Muscle layer of colon (tissue), 2 donors: ENCODE measurements at regions not wholly inside any gene's neighbourhood (a gene's known extent, or its start where the extent isn't known, plus 50 kb on each side); places are given as distances from the start of the nearest gene placed in this dataset.
"Not testable (repeated sequence)": the region's sequence is repeated elsewhere in the genome, so short reads cannot be mapped to it uniquely, and the experiment has no call there.

ENCODE experiments used
- H3K27ac ChIP-seq: one replicate; pipeline ENCODE4 v1.7.0; 2013; ENCODE audit warnings: low read depth, mild to moderate bottlenecking, low read length, moderate library complexity
- H3K27me3 ChIP-seq, 2 donors: one replicate each; pipeline ENCODE4 v1.7.0; 2013; ENCODE audit warnings: low read length in 2 of 2, mild to moderate bottlenecking in 2 of 2; ENCODE audit not compliant: insufficient read depth in 2 of 2, control insufficient read depth in 1 of 2
- H3K36me3 ChIP-seq: one replicate; pipeline ENCODE4 v1.7.0; 2013; ENCODE audit warnings: mild to moderate bottlenecking, low read length; ENCODE audit not compliant: insufficient read depth
- H3K4me1 ChIP-seq: one replicate; pipeline ENCODE4 v1.7.0; 2013; ENCODE audit warnings: mild to moderate bottlenecking, low read length; ENCODE audit not compliant: insufficient read depth
- H3K4me3 ChIP-seq, 2 donors: one replicate each; pipeline ENCODE4 v1.7.0; 2013; ENCODE audit warnings: low read length in 2 of 2, low read depth in 1 of 2, mild to moderate bottlenecking in 1 of 2, moderate library complexity in 1 of 2
- H3K9ac ChIP-seq: one replicate; pipeline ENCODE4 v1.7.0; 2013; ENCODE audit warnings: low read length
- H3K9me3 ChIP-seq: one replicate; pipeline ENCODE4 v1.7.0; 2013; ENCODE audit warnings: mild to moderate bottlenecking, low read length
- donor health status: abdominal sarcoma.
- donor health status: Adenocarcinoma of cecum.

DNA sequence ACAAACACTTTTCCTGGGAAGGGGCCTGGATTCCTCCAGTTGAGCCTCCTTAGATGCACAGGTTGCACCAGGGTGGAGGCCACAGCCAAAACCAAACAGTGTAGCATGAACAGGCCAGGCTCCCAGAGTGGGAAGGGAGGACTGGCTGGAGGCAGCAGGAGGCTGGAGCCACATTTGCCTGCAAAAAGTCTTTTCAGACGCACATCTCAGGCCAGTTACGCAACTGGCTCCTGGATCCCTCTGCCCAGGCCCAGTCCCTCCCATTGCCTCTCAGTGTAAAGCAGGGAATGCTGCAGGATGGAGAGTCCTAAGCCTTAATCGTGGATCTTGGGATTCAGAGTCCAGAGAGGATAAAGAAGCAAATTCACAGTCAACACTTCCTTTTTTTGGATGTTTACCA is 305.1 kb upstream of the PLGLB1 start:
- not testable (repeated sequence) for H3K36me3 ChIP-seq, H3K9ac ChIP-seq, H3K9me3 ChIP-seq, H3K27me3 ChIP-seq, H3K27ac ChIP-seq, H3K4me1 ChIP-seq, H3K4me3 ChIP-seq

DNA sequence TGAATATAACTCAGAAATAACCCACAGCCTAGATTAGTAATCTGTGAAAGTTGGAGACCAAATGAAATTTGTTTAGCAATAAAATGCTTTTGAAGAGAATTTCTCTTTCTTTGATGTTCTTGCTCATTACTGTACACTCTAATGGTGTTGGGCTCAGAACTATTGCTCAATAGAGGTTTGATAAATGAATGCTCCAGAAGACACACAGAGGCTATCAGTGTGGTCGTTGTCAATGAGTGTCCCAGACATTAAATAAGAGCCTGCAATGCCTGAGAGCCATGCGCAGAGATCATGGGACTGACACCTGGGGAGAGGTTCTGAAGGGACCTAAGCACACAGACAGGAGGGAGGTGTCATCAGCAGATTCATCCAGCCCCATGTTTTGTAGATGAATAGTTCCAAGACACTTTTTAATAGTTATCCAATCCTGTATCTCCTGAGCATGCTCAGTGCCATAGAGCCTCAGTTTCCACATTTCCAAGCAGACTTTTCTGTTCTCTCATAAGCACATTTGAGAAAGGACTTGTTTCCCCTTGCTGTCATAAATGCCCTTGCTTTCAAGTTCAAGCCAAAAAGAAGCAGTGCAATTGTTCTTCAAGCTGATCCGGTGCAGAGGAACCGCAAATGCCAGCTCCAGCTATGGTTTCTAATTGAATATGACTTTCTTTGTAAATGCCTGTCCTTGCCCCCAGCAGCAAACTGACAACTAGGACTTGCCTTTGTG is 306.2 kb upstream of the PLGLB1 start:
- H3K4me3 ChIP-seq, H3K9ac ChIP-seq, H3K27me3 ChIP-seq, H3K4me1 ChIP-seq, H3K36me3 ChIP-seq, H3K9me3 ChIP-seq, H3K27ac ChIP-seq: not testable (repeated sequence)

GRCh38 chr2:87329529-87329928 is 307.9 kb upstream of the PLGLB1 start:
- H3K36me3 ChIP-seq, H3K27me3 ChIP-seq, H3K4me3 ChIP-seq, H3K9ac ChIP-seq, H3K27ac ChIP-seq, H3K9me3 ChIP-seq, H3K4me1 ChIP-seq: not testable (repeated sequence)

DNA sequence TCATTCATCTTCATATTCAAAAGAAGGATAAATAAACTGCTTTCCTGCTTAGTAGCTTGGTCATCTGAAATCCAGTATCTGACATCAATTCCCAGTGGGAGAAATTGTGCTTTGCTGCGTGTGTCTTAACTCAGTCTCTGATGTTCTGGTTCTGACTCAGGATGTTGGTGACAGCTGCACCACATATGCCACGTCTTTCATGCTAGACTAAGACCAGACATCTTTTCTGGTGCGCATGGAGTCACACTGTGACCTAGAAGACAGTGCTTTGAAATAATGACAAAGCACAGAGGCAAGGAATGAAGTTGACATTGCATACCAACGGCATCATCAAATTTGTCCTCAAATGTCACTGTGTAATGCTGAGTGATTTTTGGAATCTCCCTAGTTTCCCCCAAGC is 308.8 kb upstream of the PLGLB1 start:
- not testable (repeated sequence) for H3K4me1 ChIP-seq, H3K36me3 ChIP-seq, H3K9me3 ChIP-seq, H3K9ac ChIP-seq, H3K27me3 ChIP-seq, H3K4me3 ChIP-seq, H3K27ac ChIP-seq

DNA sequence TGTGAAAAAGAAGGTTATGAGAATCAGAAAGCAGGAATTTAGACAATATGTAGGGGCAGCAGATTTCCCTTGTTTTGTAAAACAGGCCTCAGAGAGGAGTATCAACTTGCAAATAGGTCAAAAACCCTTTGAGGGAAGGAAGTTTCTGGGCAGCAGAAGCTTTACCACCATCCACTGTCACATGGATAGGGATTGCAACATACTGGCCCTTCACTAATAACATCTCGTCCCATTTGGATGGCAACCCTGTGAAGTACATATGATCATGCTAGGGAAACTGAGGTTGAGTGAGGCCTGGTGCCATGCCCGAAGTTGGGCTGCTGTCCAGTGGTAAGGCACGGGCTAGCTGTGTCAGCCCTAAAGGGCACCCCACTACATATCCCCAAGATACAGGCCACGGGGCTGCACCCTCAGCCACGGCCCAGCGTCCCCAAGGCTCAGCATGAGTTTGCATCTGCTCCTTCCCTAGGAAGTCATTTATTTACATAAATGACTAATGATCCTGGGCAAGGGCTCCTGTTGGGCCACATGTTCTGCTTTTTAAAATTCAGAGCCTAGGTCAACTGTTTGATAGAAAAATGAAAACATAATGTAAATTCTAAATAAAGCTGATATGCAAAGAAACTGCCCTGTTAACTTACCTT is 310.4 kb upstream of the PLGLB1 start:
- not testable (repeated sequence) for H3K36me3 ChIP-seq, H3K9ac ChIP-seq, H3K4me3 ChIP-seq, H3K4me1 ChIP-seq, H3K9me3 ChIP-seq, H3K27me3 ChIP-seq, H3K27ac ChIP-seq

DNA sequence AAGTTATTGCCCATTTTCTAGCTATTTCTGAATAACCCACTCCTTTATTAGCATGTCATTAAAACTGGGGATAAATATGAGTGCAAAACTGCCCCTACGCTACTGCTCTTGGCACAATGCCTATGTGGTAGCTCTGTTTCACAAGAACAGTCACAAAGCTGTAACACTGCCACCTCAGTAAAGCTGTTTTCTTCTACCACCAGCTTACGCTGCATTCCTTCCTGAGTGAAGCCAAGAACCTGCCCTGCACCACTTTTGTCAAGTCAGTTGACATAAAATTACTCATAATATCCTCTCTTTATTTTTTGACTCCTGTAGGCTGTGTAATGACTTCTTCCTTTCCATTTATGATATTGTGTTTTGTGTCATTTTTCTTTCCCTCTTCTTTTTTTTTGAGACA is 313.2 kb upstream of the PLGLB1 start:
- H3K9me3 ChIP-seq, H3K4me3 ChIP-seq, H3K36me3 ChIP-seq, H3K9ac ChIP-seq, H3K27ac ChIP-seq, H3K4me1 ChIP-seq, H3K27me3 ChIP-seq: not testable (repeated sequence)

- H3K9ac ChIP-seq = not testable (repeated sequence)
Measured at GRCh38 chr2:87338998-87339397, 317.4 kb upstream of the PLGLB1 start.

GRCh38 chr2:87341601-87342014 is 320.0 kb upstream of the PLGLB1 start:
- H3K9me3 ChIP-seq, H3K4me3 ChIP-seq, H3K27me3 ChIP-seq, H3K4me1 ChIP-seq, H3K36me3 ChIP-seq, H3K9ac ChIP-seq, H3K27ac ChIP-seq: not testable (repeated sequence)

More at GRCh38 chr2:87338998-87339397, 317.4 kb upstream of the PLGLB1 start:
- H3K4me3 ChIP-seq, H3K27ac ChIP-seq, H3K27me3 ChIP-seq, H3K36me3 ChIP-seq, H3K4me1 ChIP-seq, H3K9me3 ChIP-seq: not testable (repeated sequence)

DNA sequence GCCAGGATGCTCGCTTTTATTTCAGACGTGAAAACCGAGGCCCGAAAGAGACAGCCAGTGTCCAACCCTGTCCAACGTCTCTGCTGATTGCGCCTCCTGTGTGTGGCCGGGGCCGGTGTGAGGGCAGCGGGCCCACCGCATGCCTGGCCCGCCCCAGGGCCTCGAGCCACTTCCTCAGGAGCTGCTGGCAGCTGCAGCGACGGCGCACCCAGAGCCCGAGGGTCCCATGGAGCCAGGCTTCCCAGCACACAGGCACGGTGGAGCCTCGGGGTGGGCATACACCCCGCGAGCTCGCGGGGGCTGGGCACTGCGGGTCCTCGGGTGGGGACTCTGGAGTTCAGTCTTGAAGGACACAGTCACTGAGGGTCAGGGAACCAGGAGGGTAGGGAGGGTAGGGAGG is 320.5 kb upstream of the PLGLB1 start:
- H3K27ac ChIP-seq, H3K4me3 ChIP-seq, H3K9me3 ChIP-seq, H3K27me3 ChIP-seq, H3K9ac ChIP-seq, H3K36me3 ChIP-seq, H3K4me1 ChIP-seq: not testable (repeated sequence)

GRCh38 chr2:87343347-87343746 is 321.7 kb upstream of the PLGLB1 start:
- not testable (repeated sequence) for H3K4me3 ChIP-seq, H3K4me1 ChIP-seq, H3K36me3 ChIP-seq, H3K9ac ChIP-seq, H3K27me3 ChIP-seq, H3K27ac ChIP-seq, H3K9me3 ChIP-seq

- H3K4me3 ChIP-seq = not testable (repeated sequence)
Measured at GRCh38 chr2:87345283-87345682, 323.6 kb upstream of the PLGLB1 start.

GRCh38 chr2:87348556-87348955 is 326.9 kb upstream of the PLGLB1 start:
- H3K27me3 ChIP-seq, H3K27ac ChIP-seq, H3K9ac ChIP-seq, H3K4me1 ChIP-seq, H3K36me3 ChIP-seq, H3K9me3 ChIP-seq, H3K4me3 ChIP-seq: not testable (repeated sequence)

More at GRCh38 chr2:87345283-87345682, 323.6 kb upstream of the PLGLB1 start:
- H3K36me3 ChIP-seq, H3K4me1 ChIP-seq, H3K27me3 ChIP-seq, H3K9ac ChIP-seq, H3K9me3 ChIP-seq, H3K27ac ChIP-seq: not testable (repeated sequence)
